PFSK-1 (cell line): ENCODE measurements at regions not wholly inside any gene's neighbourhood (a gene's known extent, or its start where the extent isn't known, plus 50 kb on each side); places are given as distances from the start of the nearest gene placed in this dataset.

ENCODE experiments used
- FOXP2 ChIP-seq: optimal IDR thresholded peaks from 2 replicates; pipeline ENCODE3; 2011; ENCODE audit warnings: borderline replicate concordance, control low read depth, inconsistent platforms; ENCODE audit not compliant: insufficient read depth; ENCODE audit errors: extremely low read length, extremely low read depth
- POLR2AphosphoS5 ChIP-seq: IDR thresholded peaks from 2 replicates; pipeline ENCODE4 v1.6.1; 2012; ENCODE audit warnings: low read depth, mild to moderate bottlenecking, control low read depth, low read length, moderate library complexity
- REST ChIP-seq, 2 experiments: IDR thresholded peaks; 2 replicates each; pipeline versions ENCODE4 v1.6.1 to v1.8.0; 2011 to 2012; ENCODE audit warnings: low read depth in 2 of 2, low read length in 2 of 2, control low read depth in 1 of 2, inconsistent platforms in 1 of 2, mild to moderate bottlenecking in 1 of 2, moderate library complexity in 1 of 2; ENCODE audit not compliant: insufficient read depth in 1 of 2
- SIN3A ChIP-seq: IDR thresholded peaks from 2 replicates; pipeline ENCODE4 v1.6.1; 2012; ENCODE audit warnings: mild to moderate bottlenecking, low read length, moderate library complexity, borderline replicate concordance; ENCODE audit not compliant: insufficient read depth
- TAF1 ChIP-seq: IDR thresholded peaks from 2 replicates; pipeline ENCODE4 v1.6.1; 2012; ENCODE audit warnings: low read length, control low read depth, borderline replicate concordance; ENCODE audit not compliant: insufficient read depth

GRCh38 chr15:38975282-38975990 lies 410.8 kb upstream of the RASGRP1 start:
- TF ChIP-seq TAF1 (no peak), POLR2AphosphoS5 (no peak), REST (IDR thresholded peaks at IDR 0.05; ENCODE audit: insufficient read depth in 1 of 2, low read depth in 2 of 2, low read length in 2 of 2) (no peak), SIN3A (no peak), FOXP2 (no peak)
